Epithelial cell of esophagus (primary cell): ENCODE measurements at regions not wholly inside any gene's neighbourhood (a gene's known extent, or its start where the extent isn't known, plus 50 kb on each side); places are given as distances from the start of the nearest gene placed in this dataset.

Source experiments
- DNase-seq: peaks from one replicate; pipeline ENCODE4 v3.0.0; 2010; ENCODE audit warnings: low read depth
- H3K4me3 ChIP-seq: 2 replicates; pipeline ENCODE4 v1.5.1; 2011; ENCODE audit warnings: mild to moderate bottlenecking, low read length, control low read depth
- CTCF ChIP-seq: IDR thresholded peaks from 2 replicates; pipeline ENCODE4 v1.5.1; 2011; ENCODE audit warnings: low read depth, mild to moderate bottlenecking, low read length, control low read depth, inconsistent platforms; ENCODE audit not compliant: insufficient read depth; ENCODE audit errors: missing control alignments

- TF ChIP-seq CTCF, result no peak
- no peak overlapping the region for H3K4me3 ChIP-seq
- peak; percentile 81 for DNase-seq
These were observed 60.8 kb upstream of the ARHGEF3 start for GRCh38 chr3:56862352-56863062.

GRCh38 chr3:56861511-56861910, 59.8 kb upstream of the ARHGEF3 start:
- no peak overlapping the region for H3K4me3 ChIP-seq
- TF ChIP-seq CTCF, result no peak
- no peak for DNase-seq

- no peak for DNase-seq
- no peak overlapping the region for H3K4me3 ChIP-seq
- TF ChIP-seq CTCF, result no peak
These were observed 59.2 kb upstream of the ARHGEF3 start for GRCh38 chr3:56860939-56861338.

GRCh38 chr3:56860351-56860750, 58.6 kb upstream of the ARHGEF3 start:
- no peak for DNase-seq
- no peak for TF ChIP-seq CTCF

GRCh38 chr3:56858331-56858730, 56.6 kb upstream of the ARHGEF3 start:
- DNase-seq, result no peak
- TF ChIP-seq CTCF, result no peak
- H3K4me3 ChIP-seq, result no peak overlapping the region

More at GRCh38 chr3:56860351-56860750, 58.6 kb upstream of the ARHGEF3 start:
- H3K4me3 ChIP-seq, result no peak overlapping the region

- TF ChIP-seq CTCF, result no peak
- DNase-seq, result no peak
- H3K4me3 ChIP-seq, result no peak overlapping the region
These were observed 55.4 kb upstream of the ARHGEF3 start for GRCh38 chr3:56857178-56857577.

- no peak overlapping the region for H3K4me3 ChIP-seq
- no peak for DNase-seq
- TF ChIP-seq CTCF, result no peak
These were observed 55.0 kb upstream of the ARHGEF3 start for GRCh38 chr3:56856752-56857151.
